OCI-LY1 (cell line): ENCODE measurements at regions not wholly inside any gene's neighbourhood (a gene's known extent, or its start where the extent isn't known, plus 50 kb on each side); places are given as distances from the start of the nearest gene placed in this dataset.

Source experiments
- H2AFZ ChIP-seq: fragments of 200-600 bp; sonication (generic), shearing (Covaris generic); 2 replicates; pipeline ENCODE4 v1.6.0; 2014; ENCODE audit warnings: antibody characterized with exemption, mild to moderate bottlenecking, low read length
- H3F3A ChIP-seq: fragments of 200-600 bp; sonication (generic), shearing (Covaris generic); 2 replicates; pipeline ENCODE4 v1.6.0; 2014; ENCODE audit warnings: mild to moderate bottlenecking, antibody characterized with exemption, low read length, moderate library complexity; ENCODE audit not compliant: insufficient read depth
- H3K27ac ChIP-seq: fragments of 200-600 bp; sonication (generic); 2 replicates; pipeline ENCODE4 v1.5.1; 2014; ENCODE audit warnings: low read length, mixed run types, mild to moderate bottlenecking, low read depth; ENCODE audit not compliant: poor library complexity, severe bottlenecking
- H3K27me3 ChIP-seq: fragments of 200-600 bp; sonication (generic); 2 replicates; pipeline ENCODE4 v1.6.0; 2014; ENCODE audit warnings: antibody characterized with exemption, mild to moderate bottlenecking, low read length, moderate library complexity; ENCODE audit not compliant: insufficient read depth
- H3K36me3 ChIP-seq: fragments of 200-600 bp; sonication (generic); 2 replicates; pipeline ENCODE4 v1.6.1; 2014; ENCODE audit warnings: mild to moderate bottlenecking, antibody characterized with exemption, low read length, moderate library complexity, mixed read lengths; ENCODE audit not compliant: insufficient read depth
- H3K4me1 ChIP-seq: fragments of 200-600 bp; sonication (generic); 2 replicates; pipeline ENCODE4 v1.5.1; 2014; ENCODE audit warnings: mild to moderate bottlenecking, low read length, moderate library complexity; ENCODE audit not compliant: insufficient read depth, severe bottlenecking
- H3K4me2 ChIP-seq: fragments of 200-600 bp; sonication (generic), shearing (Covaris generic); 2 replicates; pipeline ENCODE4 v1.6.1; 2014; ENCODE audit warnings: low read length
- H3K4me3 ChIP-seq: fragments of 200-600 bp; sonication (generic); 2 replicates; pipeline ENCODE4 v1.5.1; 2014; ENCODE audit warnings: low read length, low read depth, mild to moderate bottlenecking, mixed read lengths; ENCODE audit not compliant: poor library complexity, severe bottlenecking
- H3K79me2 ChIP-seq: fragments of 200-600 bp; shearing (Covaris generic); 2 replicates; pipeline ENCODE4 v1.6.1; 2016; ENCODE audit warnings: mixed run types, low read length, mixed read lengths; ENCODE audit not compliant: insufficient read depth
- H3K9ac ChIP-seq: fragments of 200-600 bp; sonication (generic), shearing (Covaris generic); 2 replicates; pipeline ENCODE4 v1.6.1; 2014; ENCODE audit warnings: mild to moderate bottlenecking, low read length, mixed read lengths
- H3K9me2 ChIP-seq: fragments of 200-600 bp; sonication (generic), shearing (Covaris generic); 2 replicates; pipeline ENCODE4 v1.6.1; 2014; ENCODE audit warnings: low read depth, mild to moderate bottlenecking, low read length, mixed read lengths
- H3K9me3 ChIP-seq: fragments of 200-600 bp; shearing (Covaris generic); 2 replicates; pipeline ENCODE4 v1.6.1; 2014; ENCODE audit warnings: low read length, mixed read lengths
- H4K20me1 ChIP-seq: fragments of 200-600 bp; sonication (generic), shearing (Covaris generic); 2 replicates; pipeline ENCODE4 v1.6.0; 2016; ENCODE audit warnings: mild to moderate bottlenecking, low read length; ENCODE audit not compliant: insufficient read depth
- CTCF ChIP-seq: fragments of 200-600 bp; sonication (generic), shearing (Covaris generic); IDR thresholded peaks from 2 replicates; pipeline ENCODE4 v1.5.1; 2017; ENCODE audit warnings: mild to moderate bottlenecking, antibody characterized with exemption, low read length, moderate library complexity, mixed read lengths
- EZH2 ChIP-seq: fragments of 200-600 bp; sonication (generic), shearing (Covaris generic); IDR thresholded peaks from 2 replicates; pipeline ENCODE4 v1.8.0; 2017; ENCODE audit warnings: borderline replicate concordance, mixed run types, mild to moderate bottlenecking, antibody characterized with exemption, low read length, moderate library complexity, mixed read lengths

GRCh38 chr21:16863362-16863905, 649.4 kb upstream of the CXADR start:
- TF ChIP-seq EZH2 (no peak), CTCF (no peak)
- no peak overlapping the region for H3K4me3 ChIP-seq
- no peaks in the 10 kb centered on the region for H3K79me2 ChIP-seq
- H2AFZ ChIP-seq = no peak overlapping the region
- H3K9me2 ChIP-seq = no peaks in the 10 kb centered on the region
- H3K4me2 ChIP-seq = no peak overlapping the region
- H3K27ac ChIP-seq = no peak overlapping the region
- H3K9ac ChIP-seq = no peak overlapping the region
- no peaks in the 10 kb centered on the region for H3F3A ChIP-seq
- no peaks in the 10 kb centered on the region for H3K9me3 ChIP-seq
- H3K4me1 ChIP-seq = no peaks in the 10 kb centered on the region
- H3K27me3 ChIP-seq = no peaks in the 10 kb centered on the region
- H3K36me3 ChIP-seq = no peaks in the 10 kb centered on the region
- H4K20me1 ChIP-seq = no peaks in the 10 kb centered on the region

GRCh38 chr21:16863908-16864307, 648.9 kb upstream of the CXADR start:
- no peak overlapping the region for H3K4me2 ChIP-seq
- no peaks in the 10 kb centered on the region for H3K79me2 ChIP-seq

GRCh38 chr21:16865632-16866031, 647.2 kb upstream of the CXADR start:
- Histone ChIP-seq H4K20me1 (no peaks in the 10 kb centered on the region), H3F3A (no peaks in the 10 kb centered on the region), H3K4me1 (no peaks in the 10 kb centered on the region), H3K9ac (no peak overlapping the region), H3K79me2 (no peaks in the 10 kb centered on the region), H3K27ac (no peak overlapping the region), H3K4me3 (no peak overlapping the region), H2AFZ (no peak overlapping the region), H3K9me2 (no peaks in the 10 kb centered on the region), H3K9me3 (no peaks in the 10 kb centered on the region), H3K27me3 (no peaks in the 10 kb centered on the region), H3K36me3 (no peaks in the 10 kb centered on the region), H3K4me2 (no peak overlapping the region)
- TF ChIP-seq EZH2 (no peak), CTCF (no peak)

More at GRCh38 chr21:16863908-16864307, 648.9 kb upstream of the CXADR start:
- no peaks in the 10 kb centered on the region for H3K27me3 ChIP-seq
- no peaks in the 10 kb centered on the region for H4K20me1 ChIP-seq
- no peaks in the 10 kb centered on the region for H3K9me2 ChIP-seq
- no peaks in the 10 kb centered on the region for H3K9me3 ChIP-seq
- no peak overlapping the region for H3K27ac ChIP-seq
- H2AFZ ChIP-seq = no peak overlapping the region
- no peaks in the 10 kb centered on the region for H3F3A ChIP-seq
- H3K9ac ChIP-seq = no peak overlapping the region
- TF ChIP-seq CTCF (no peak), EZH2 (no peak)
- no peak overlapping the region for H3K4me3 ChIP-seq
- no peaks in the 10 kb centered on the region for H3K36me3 ChIP-seq
- no peaks in the 10 kb centered on the region for H3K4me1 ChIP-seq
